Activated CD4-positive, CD25-positive, alpha-beta regulatory T cell treated with anti-CD3 and anti-CD28 coated beads, Interleukin-2, amount 50 U/mL, for 72 hours (primary cell): ENCODE measurements at regions not wholly inside any gene's neighbourhood (a gene's known extent, or its start where the extent isn't known, plus 50 kb on each side); places are given as distances from the start of the nearest gene placed in this dataset.

Source experiments
- DNase-seq: peaks from one replicate; pipeline ENCODE4 v3.0.0; 2021

DNA sequence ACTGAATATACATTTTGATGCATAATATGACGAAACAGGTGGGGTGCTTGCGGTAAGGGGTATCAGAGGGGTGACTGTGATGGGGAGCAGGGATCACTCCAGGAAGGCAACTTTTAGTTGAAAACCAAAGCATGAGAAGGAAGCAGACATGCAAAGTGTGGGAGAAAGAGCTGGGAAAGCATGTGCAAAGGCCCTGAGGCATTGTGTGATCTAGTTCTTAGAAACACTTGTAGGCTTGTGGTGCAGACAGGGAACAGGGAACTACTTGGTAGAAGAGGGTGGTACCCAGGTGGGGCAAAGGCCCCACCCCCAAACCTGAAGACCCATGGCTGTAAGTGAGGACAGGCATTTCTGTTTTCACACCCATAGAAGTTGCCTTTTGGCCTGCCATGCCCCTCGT is 459.9 kb upstream of the EEF2KMT start:
- DNase-seq = no peak

DNA sequence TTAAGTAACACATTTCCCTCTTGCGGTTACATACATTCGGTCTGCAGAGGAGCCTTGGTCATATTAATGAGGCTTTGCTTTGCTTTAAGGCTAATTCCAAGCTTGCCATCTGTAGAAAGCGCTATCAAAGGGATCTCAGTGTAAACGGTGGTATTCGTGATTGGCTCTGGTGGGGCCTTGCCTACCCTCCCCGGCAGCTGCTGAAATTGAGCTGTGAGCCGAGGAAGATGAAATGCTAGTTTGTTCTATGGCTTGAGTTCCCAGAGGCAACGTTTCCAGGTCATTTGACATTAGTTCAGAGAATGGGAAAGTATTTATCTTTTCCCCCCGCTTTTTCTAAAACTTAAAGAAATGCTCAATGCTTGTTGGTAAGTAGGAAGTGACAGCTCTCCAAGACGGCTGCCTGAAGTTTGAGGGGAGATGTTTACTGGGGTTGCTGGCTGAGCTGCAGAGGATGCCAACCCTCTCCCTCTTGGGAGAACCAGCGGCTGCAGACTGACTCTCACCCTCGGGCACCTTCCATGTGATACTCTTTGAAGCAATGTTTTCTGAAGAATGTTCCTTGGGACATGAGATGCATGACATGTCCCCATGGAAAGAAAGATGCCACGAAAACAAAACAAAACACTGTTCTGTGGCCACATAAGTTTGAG is 458.7 kb upstream of the EEF2KMT start:
- DNase-seq = no peak

DNA sequence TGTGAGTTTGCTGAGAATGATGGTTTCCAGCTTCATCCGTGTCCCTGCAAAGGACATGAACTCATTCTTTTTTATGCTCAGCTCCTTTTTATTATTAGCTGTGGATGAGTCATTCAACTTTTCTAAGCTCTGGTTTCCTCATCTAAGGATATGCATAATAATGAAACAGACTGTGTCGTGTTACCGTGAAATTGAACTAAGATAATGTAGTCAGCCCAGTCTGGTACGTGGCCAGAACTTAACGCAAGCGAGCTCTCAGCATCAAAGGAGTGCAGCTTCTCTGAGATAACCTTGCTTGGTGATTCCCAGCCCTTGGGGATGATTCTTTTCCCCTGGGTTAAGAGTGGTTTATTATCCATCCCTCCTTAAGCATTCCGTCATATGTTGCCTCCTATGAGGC is 454.3 kb upstream of the EEF2KMT start:
- DNase-seq = no peak

DNA sequence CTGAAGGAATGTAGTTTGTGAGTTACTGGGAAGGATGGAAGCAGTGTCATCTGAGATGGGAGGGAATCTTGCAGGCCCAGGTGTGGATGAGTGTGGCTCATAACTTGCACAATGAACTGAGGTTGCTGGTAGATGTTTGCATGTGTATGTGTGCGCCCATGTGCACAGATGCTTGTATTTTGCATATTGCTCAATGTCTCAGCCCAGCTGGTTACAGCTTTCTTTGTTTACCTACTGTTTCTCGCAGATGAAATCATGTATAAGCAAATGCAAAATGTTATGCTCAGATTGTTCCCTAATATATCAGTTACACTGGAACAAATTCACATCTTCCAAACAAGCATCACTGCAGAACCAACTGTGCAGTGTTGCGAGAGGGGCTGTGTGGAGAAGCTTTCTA is 452.2 kb upstream of the EEF2KMT start:
- DNase-seq = no peak

DNA sequence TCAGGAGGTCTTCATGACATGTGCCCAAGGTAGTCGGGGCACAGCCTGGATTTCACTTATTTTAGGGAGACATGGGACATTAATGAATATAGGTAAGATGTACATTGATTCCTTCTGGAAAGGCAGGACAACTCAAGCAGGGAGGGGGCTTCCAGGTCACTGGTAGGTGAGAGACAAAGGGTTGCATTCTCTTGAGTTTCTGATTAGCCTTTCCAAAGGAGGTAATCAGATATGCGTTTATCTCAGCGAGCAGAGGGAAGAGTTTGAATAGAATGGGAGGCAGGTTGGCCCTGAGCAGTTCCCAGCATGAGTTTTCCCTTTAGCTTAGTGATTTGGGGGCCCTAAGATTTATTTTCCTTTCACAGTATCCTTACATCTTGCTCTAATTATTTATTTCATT is 443.8 kb upstream of the EEF2KMT start:
- DNase-seq = no peak

DNA sequence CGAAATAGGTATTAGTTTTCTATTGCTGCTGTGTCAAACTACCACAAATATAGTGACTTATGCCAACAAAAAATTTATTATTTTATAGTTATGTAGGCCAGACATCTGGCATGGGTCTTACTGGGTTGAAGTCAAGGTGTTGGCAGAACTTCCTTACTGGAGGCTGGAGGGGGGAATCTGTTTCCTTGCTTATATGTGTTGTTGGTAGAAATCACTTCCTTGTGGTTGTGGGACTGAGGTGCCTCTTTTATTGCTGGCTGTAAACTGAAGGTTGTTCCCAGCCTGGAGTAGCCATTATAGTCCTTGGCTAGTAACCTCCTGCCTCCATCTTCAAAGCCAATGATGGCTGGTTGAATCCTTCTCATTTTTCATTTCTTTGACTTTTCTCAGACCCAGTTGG is 439.8 kb upstream of the EEF2KMT start:
- no peak for DNase-seq

DNA sequence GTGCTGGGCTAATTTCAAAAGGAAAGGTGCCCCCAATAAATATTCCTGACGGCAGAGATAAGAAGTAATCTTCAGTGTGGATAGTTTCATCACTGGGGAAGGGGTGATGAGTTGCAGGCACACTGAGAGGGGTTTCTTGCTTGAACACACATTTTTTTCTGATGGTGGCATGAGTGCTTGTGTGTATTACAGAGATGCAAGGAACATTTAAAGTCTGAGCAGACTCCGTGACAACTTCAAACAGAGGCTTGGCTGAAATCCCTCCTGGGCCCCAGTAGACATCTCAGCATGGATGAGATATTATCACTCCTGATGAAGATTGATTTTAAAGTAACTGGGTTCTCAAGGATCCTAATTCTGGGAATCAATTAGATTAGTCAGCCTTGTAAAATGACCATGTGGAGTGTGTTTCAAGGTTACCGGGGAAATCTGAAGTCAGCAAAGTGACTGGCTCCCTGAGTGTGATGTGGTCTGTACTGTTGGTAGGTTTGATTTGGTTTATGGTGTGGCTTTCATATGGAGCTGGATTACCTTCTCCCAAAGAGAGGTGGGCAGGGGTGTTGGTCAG is 435.8 kb upstream of the EEF2KMT start:
- DNase-seq = no peak

DNA sequence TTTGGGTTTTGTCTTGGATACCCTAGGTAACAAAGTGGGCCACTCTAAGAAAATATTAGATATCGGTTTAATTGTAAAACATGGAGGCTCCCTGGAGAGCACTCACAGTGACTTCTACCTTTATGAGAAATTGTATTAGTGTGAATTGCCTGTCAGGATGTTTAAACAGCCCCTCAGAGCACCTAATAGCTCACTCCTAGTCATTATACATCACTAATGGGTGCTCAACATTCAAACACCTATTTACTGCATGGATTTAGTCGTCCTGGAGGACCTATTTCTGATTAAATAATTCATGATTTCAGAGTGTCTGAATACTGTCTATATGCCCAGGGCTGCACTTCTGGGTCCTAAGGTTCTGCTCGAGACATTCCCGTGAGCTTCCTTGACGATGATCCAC is 430.2 kb upstream of the EEF2KMT start:
- no peak for DNase-seq

DNA sequence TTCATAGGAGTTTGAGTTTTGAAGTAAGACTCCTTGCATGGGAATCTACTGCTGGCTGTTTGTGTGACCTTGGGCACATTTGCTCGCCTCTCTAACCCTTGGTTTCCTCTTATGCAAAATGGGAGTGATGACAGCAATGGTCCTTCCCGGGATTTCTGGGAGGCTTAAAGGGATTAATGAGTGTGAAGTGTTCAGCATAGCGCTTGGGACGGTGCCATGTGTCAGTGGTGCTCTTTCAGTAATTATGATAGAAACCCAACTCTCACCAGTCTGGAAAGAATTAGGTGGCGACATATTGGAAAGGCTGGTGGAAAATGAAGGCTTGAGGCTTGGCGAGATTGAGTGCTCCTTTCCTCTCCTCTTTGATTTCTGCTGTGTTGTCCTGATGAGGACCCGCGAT is 429.2 kb upstream of the EEF2KMT start:
- DNase-seq = no peak

DNA sequence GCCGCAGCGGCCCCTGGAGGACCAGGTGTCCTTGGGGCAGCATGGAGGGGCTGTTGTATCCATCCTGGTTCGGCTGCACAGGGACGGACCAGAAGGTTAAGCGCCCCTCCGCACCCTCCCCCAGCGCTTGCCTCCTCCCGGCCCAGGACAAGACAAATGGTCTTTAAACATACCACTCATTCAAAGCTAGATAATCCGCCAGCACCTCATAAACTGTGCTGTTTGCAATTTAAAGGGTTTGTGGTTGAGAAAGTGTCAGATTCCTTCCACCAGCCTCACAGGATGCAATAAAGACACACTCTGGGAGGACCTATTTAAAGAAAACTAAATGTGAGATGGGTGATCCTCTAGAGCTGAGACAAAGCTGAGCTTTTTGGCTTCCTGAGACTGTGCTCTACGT is 426.2 kb upstream of the EEF2KMT start:
- DNase-seq = no peak

DNA sequence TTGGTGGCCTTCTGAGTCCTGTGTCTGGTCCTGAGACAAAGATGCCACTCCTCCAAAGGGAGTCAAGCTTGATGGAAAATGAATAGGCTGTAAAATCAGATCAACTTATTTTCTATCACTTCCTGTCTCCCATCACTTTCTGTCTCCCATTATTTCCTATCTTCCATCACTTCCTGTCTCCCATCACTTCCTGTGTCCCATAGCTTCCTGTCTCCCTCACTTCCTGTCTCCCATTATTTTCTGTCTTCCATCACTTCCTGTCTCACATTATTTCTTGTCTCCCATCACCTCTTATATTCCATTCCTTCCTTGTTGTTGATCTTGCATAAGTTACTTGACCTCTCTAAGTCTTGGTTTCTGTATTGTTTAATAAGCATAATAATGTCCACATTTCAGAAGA is 418.5 kb upstream of the EEF2KMT start:
- no peak for DNase-seq

DNA sequence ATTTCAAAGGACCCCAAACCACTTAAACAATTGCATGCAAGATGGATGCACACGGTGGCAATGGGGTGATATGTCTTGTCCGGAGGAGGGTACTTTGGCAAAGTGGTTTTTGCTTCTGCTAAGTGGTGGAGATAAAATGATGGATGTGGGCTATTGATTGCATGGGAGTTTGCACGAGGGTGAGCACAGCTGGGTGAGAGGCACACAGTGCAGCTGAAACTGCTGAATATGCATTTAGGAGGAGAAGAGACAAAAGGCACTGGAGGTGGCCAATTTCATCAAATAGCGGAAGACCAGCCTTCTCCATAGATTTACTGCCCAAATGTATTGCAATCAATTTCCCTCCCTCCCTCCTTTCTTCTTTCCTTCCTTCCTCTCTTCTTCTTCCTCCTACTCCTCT is 414.4 kb upstream of the EEF2KMT start:
- no peak for DNase-seq

DNA sequence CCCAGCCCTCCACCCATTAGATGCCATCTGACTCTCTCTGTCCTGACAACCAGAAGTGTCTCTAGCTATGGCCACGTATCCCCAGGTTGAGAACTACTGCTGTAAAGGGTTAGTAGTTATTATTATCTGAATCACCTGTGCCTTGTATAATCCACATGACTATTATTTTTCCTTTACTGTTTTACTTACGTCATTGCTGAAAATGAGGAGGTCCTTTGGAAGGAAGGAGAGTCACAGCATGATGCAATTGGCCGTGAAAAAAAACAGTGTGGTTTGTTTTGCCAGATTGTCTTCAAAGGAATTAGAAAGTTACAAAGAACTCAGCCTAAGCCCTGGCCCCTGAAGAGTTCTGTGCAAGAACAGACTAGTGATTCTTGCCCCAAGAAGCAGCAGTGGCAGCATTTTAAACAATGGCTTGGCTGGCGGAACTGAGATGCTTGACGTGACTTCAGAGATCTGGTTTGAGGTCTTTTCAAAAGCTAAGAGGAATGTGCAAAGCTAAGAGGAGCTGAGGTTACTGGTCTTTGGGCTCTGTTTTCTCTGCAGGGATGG is 413.3 kb upstream of the EEF2KMT start:
- DNase-seq = no peak

DNA sequence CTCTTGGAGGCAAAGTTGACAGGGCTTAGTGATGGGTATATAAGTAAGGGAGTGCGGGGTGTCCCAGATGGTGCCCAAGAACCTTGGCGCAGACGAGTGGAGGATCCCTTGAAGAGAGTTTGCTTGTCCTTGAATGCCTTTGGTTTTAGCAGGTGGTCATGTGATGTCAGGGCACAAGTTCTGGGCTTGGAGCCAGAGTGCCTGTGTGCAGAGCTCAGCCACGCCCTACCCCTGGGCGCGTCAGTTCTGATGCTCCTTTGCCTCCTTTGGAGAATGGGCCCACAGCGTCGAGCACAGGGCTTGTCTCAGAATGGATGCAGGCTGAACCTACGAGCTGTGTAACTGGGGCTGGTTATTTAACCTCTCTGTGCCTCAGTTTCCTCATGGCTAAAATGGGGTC is 412.2 kb upstream of the EEF2KMT start:
- DNase-seq = no peak

DNA sequence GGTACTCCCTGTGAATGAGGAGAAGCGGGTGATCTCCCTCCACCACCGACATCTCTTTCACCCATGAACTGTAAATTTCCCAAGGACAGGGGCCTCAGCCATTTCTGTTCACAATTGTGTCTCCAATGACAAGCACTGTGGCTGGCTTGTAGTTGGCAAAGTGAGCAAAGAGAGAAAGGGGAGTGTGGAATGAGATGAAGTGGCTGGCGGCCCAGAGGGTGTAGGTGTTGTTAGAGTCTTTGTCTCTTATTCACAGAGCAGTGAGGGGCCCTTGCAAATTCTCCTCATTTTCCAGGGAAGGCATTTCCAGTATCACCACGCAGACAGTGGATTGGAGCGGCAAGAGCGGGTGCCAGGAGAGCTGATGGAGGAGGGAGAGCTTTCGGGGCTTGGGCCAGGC is 411.7 kb upstream of the EEF2KMT start:
- DNase-seq = no peak

DNA sequence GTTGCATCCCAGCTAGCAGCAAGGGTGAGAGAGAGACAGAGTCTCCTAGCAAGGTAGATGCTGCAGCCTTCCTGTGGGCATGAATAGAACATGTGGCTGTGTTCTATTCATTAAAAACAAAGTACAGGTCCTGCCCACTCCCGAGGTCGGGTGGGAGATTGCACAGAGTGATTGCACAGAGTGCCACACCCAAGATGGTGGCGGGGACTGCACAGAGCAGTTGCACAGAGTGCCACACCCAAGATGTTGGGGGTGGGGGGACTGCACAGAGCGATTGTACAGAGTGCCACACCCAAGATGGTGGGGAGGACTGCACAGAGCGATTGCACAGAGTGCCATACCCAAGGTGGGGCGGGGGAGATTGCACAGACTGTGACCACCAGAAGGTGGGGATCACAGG is 410.8 kb upstream of the EEF2KMT start:
- no peak for DNase-seq

DNA sequence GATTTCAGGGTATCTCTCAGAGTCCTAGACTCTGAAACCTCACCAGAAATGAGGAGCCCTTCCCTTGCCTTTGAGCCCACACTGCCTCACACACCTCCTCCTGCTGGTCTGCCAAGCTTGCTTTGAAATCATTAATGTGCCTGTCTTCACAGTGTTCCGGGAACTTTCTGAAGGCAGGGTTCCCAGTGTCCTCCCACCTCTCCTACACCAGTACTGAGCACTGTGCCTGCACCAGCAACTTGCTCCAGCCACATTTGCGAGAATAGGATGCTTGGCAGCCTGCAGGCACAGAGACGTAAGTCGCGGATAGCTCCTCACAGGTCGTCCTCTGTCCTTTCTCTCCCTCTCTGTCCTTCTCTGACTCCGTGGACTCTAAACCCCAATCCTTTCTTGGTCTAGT is 408.4 kb upstream of the EEF2KMT start:
- DNase-seq = no peak

DNA sequence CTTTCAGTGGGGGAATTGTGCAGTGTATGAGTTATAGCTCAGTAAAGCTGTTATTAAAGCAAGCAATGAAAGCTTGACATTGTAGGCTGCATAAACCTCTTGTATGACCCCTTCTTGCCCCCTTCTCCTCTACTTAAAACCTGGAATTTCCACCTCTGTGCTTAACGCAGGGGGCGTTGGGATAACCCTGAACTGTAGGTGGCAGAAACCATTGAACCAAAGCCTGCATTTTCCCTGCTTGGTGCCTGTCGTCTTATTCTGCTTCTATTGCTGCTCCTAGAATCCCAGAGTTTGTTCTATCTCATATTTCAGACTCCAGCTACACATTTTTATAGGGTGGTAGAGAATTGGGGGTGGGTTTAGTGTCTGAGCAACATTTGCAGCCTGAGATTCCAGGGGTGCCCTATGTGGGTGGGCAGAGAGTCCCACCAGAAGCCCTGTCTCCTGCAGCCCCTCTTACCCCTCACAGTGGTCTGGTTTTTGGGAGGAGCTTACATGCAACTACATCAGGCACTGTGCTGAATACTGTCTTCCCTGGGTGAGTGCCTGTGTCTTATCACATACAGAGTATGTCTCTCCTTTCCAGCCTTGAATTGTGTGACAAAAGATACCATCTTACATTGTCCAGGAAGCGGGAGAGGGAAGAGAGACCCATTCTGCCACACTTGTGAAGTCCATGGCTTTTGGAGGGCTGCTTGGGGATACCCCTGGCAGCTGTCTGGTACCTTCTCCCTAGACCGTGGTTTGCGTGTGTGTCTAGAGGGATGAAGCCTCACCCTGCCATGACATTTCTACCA is 407.7 kb upstream of the EEF2KMT start:
- DNase-seq = no peak

DNA sequence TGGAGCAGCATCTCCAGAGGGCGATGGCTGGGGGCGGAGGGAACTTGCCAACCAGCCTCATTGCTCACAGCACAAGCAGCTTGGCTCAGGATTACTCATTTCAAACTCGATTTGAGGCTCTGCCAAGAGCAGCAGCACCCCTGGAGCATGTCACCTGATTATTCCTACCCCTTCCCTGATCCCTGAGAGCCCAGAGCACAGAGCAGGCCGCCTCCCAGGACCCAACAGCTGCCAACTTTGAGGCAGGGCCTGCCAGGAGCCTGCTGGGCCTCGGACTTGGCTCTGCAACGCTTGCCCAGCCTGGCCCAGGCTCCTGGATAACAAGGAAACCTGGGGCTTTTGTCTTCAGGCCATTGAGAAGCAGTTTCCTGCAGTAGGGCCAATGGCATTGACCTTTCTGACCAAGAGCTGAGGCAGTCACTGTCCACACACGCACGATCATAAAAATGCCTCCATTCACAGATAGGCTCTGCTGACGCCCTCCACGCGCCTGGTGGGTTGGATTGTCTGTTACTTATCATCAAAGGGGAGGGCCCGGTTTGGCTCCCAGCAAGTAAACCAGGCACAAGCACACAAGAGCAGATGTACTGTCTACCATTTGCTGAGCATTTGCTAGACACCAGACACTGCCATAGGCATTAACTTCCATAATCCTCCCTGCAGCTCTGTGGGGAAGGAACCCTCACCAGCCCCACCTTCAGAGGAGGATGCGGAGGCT is 406.6 kb upstream of the EEF2KMT start:
- DNase-seq = no peak

DNA sequence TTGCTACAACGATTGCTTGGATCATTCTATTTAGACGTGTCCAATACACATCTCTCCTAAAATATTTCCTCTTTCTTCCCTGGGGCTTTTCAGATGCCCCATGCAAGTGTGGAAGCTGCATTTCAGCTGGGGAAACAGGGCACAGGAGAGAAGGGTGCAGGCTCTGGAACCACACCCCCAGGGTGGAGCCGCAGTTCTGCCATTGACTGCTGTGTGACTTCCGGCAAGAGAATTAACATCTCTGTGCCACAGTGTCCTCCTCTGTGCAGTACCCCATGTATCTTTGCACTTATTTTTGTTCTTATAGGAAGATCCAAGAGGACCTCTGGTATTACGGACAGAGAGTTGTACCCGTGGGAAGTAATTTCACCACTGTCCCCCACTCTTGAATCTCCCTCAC is 405.3 kb upstream of the EEF2KMT start:
- no peak for DNase-seq

DNA sequence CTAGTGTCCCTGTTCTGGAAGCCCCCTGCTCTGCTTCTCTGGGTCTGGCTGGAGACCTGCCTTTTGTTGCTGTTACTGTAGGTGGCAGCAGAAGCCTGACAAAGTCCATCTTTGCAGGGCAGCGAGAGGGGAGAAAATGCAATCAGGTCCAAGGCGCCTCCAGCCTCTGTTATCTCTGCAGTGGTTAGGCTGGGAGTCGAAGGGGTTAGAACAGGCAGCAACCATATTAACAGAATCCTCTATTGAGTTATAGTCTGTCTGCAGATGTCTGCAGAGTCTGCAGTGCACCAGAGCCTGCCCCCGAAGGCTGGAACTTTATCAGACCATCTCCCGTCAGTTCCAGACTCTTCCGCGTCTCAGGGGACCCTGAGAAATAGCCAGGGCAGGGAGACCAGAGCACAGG is 404.9 kb upstream of the EEF2KMT start:
- DNase-seq = no peak

DNA sequence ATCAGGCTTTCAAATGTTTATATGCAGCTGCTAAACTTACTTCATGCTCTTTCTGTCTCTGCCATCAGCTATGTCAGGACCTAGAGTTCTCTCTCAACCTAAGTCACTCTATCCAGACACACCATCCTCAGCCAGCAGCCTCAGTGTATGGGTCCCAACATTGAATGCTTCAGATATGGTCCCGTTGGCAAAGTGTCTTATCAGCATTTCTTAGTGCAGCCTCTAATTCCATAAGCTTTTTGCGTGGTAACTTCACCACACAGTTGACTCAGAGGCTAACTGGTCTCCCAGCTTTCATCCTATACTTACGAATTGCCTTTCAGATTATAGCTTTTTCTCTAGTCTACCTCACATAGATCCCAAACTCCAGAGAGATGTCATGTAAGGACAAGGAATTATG is 402.9 kb upstream of the EEF2KMT start:
- DNase-seq = no peak

DNA sequence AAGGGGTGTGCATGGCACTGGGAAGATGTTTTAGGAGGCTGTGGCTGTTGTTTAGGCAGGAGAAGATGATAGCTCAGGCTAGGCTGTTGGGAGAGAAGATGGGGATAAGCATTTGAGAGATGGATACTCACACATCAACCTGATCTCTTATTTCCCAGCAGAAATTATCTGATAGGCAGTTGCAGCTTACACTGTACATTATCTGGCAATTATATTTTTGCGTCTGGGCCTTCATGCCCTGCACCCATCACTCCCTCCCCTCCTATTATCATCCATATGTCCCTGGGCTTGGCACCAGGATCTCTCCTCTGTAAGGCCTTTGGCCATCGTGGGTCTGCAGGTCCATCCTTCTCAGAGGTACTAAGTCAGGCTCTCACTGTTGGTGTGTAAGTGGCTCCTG is 401.0 kb upstream of the EEF2KMT start:
- DNase-seq = no peak

DNA sequence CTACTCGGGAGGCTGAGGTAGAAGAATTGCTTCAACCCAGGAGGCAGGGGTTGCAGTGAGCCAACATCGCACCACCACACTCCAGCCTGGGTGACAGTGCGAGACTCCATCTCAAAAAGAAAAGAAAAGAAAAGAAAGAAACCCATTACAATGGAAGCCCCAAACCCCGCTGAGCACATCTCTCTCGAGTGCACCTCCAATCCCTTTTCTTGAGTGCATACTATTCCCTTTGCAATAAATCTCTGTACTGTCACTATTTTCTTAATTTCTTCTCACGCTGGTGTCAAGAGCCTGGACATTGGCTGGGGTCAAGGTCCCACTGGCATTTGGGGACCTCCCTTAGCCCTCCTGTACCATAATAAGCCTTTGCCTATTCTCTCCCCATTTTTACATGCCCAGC is 398.4 kb upstream of the EEF2KMT start:
- no peak for DNase-seq
